ENCODE measurements at regions not wholly inside any gene's neighbourhood (a gene's known extent, or its start where the extent isn't known, plus 50 kb on each side); places are given as distances from the start of the nearest gene placed in this dataset.

- TF ChIP-seq, protein P1, sequence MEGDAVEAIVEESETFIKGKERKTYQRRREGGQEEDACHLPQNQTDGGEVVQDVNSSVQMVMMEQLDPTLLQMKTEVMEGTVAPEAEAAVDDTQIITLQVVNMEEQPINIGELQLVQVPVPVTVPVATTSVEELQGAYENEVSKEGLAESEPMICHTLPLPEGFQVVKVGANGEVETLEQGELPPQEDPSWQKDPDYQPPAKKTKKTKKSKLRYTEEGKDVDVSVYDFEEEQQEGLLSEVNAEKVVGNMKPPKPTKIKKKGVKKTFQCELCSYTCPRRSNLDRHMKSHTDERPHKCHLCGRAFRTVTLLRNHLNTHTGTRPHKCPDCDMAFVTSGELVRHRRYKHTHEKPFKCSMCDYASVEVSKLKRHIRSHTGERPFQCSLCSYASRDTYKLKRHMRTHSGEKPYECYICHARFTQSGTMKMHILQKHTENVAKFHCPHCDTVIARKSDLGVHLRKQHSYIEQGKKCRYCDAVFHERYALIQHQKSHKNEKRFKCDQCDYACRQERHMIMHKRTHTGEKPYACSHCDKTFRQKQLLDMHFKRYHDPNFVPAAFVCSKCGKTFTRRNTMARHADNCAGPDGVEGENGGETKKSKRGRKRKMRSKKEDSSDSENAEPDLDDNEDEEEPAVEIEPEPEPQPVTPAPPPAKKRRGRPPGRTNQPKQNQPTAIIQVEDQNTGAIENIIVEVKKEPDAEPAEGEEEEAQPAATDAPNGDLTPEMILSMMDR (conservative IDR thresholded peaks at IDR 0.05; ENCODE audit: control insufficient read depth, insufficient read depth, low read depth, low read length), result no peak
- no peak overlapping the region for H3K4me3 ChIP-seq (ENCODE audit: control insufficient read depth, low read depth, low read length)
- DNase-seq (ENCODE audit: low read depth), result no peak
These were observed 1991.2 kb downstream of the TP53TG3F start for GRCh38 chr16:35450648-35451047.

DNA sequence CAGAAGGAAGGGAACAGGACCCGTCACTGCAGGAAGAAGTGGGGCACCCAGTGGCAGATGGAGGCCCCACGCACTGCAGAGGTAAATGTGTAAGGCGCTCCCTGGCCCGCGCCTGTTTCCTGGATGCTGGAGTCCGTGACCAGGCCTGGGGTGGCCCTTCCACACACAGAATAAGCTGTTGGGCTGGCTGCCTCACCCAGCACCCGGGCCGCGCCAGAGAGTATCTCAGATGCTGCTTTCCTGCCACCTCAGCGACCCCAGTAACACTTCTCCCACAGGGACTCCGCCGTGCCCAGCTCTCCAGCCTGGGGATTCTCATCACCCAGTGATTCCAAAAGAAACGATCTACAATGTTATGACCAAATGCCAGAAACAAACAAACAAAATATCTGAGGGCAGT is 1993.1 kb downstream of the TP53TG3F start:
- no peak for DNase-seq (ENCODE audit: low read depth)
- no peak overlapping the region for H3K4me3 ChIP-seq (ENCODE audit: control insufficient read depth, low read depth, low read length)
- TF ChIP-seq, protein P1 (conservative IDR thresholded peaks at IDR 0.05; ENCODE audit: control insufficient read depth, insufficient read depth, low read depth, low read length), result no peak

DNA sequence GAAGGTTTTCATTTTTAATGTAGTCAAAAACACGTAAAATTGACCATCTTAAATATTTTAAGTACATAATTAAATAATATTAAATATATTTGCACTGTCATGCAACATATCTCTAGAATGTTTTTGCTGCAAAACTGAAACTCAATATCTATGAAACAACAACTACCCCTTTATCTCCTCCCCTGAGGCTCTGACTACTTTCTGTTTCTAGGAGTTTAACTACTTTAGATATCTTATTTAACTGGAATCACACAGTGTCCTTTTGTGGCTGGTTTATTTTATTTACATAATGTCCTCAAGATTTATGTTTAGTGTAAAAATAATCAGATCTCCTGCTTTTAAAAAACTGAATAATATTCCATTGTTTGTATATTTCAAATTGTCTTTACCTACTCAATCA is 2003.9 kb downstream of the TP53TG3F start:
- TF ChIP-seq, protein P1 (conservative IDR thresholded peaks at IDR 0.05; ENCODE audit: control insufficient read depth, insufficient read depth, low read depth, low read length), result no peak
- no peak overlapping the region for H3K4me3 ChIP-seq (ENCODE audit: control insufficient read depth, low read depth, low read length)
- no peak for DNase-seq (ENCODE audit: low read depth)

DNA sequence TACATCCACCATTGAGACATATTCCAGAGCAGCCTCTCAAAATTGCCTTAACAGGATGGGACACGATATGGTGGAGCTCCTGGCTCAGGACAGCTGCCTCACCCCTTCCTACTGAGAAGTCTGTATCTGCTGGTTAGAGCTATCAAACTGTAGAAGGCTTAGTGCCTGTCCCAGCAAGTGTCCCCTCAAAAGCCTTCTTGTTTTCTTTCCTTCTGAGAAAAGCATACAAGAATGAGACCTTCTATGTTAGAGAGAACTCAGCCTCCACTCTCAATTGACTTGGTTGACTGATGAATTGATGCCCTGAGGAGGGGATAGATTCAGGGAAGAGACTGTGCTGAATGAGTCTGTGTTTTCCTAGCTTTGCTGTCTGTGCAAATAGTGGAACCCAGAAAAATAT is 2020.9 kb downstream of the TP53TG3F start:
- TF ChIP-seq, protein P1 (conservative IDR thresholded peaks at IDR 0.05; ENCODE audit: control insufficient read depth, insufficient read depth, low read depth, low read length), result no peak
- no peak overlapping the region for H3K4me3 ChIP-seq (ENCODE audit: control insufficient read depth, low read depth, low read length)

DNA sequence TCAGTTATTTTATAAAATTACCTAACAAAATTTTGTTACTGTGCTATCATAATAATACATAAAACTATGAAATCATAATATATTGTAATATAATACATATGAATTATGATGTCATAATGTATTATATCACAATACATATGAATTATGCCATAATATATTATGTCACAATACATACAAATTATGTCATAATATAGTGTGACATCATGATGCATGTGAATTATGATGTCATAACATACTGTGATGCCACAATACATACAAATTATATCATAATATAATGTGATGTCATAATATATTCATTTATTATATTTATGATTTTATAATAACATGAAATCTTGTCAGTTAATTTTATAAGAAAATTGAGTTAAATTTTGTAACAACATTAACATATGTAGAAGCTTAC is 2021.6 kb downstream of the TP53TG3F start:
- TF ChIP-seq, protein P1 (conservative IDR thresholded peaks at IDR 0.05; ENCODE audit: control insufficient read depth, insufficient read depth, low read depth, low read length), result no peak

More for the DNA sequence above, 2020.9 kb downstream of the TP53TG3F start:
- DNase-seq (ENCODE audit: low read depth), result no peak

DNA sequence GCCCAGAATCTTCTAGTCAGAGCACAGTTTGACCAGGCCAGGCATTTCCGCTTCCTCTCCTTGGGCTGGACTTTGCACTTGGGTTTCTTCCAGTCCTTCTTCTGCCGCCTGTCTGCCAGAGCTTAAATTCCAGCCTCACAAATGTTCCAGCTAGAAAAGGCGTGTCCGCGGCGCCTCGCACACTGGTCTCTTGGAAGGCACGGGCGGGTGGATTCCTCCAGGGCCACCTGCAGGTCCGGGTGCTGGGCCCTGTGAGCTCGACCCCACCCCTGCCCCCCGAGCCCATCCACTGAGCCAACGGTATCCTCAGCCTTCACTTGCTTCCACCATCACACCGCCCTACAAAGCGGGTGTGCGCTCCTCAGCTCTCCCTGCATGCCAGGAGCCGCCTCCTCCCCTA is 2026.5 kb downstream of the TP53TG3F start:
- TF ChIP-seq, protein P1 (conservative IDR thresholded peaks at IDR 0.05; ENCODE audit: control insufficient read depth, insufficient read depth, low read depth, low read length), result no peak
- H3K4me3 ChIP-seq (ENCODE audit: control insufficient read depth, low read depth, low read length), result no peak overlapping the region
- no peak for DNase-seq (ENCODE audit: low read depth)

More for the DNA sequence above, 2021.6 kb downstream of the TP53TG3F start:
- no peak for DNase-seq (ENCODE audit: low read depth)
- H3K4me3 ChIP-seq (ENCODE audit: control insufficient read depth, low read depth, low read length), result no peak overlapping the region

DNA sequence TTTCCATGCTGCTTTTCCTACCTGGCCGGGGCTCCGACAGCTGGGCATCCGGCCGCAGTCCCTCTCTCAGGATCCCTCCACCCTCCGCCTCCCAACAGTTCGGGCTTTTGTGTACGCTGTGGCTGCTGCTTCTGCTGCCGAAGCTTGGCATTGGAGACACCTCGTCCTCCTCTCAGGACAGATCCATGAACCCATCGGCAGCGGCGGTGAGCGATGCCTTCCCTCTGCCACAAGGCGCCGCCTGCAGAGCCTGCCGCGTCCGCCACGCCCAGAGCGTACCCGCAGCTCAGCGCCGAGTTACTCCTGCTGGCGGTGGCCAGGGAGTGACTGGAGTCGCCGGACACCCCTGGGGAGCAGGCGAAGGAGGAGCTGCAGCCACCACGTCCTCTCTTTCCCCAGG is 2032.8 kb downstream of the TP53TG3F start:
- TF ChIP-seq, protein P1 (conservative IDR thresholded peaks at IDR 0.05; ENCODE audit: control insufficient read depth, insufficient read depth, low read depth, low read length), result no peak
- no peak overlapping the region for H3K4me3 ChIP-seq (ENCODE audit: control insufficient read depth, low read depth, low read length)
- DNase-seq (ENCODE audit: low read depth), result no peak

Data from fibroblast of mammary gland (primary cell).